NCI-H146 treated with DMSO at 0.1 percent for 48 hours (cell line): ENCODE measurements at regions not wholly inside any gene's neighbourhood (a gene's known extent, or its start where the extent isn't known, plus 50 kb on each side); places are given as distances from the start of the nearest gene placed in this dataset.
"Not testable (repeated sequence)": the region's sequence is repeated elsewhere in the genome, so short reads cannot be mapped to it uniquely, and the experiment has no call there.

ENCODE experiments used
- DNase-seq: peaks from one replicate; lab custom pipeline; 2025; ENCODE audit not compliant: unreplicated experiment; lab: John Stamatoyannopoulos, UW

GRCh38 chr2:21331625-21332370 is 208.0 kb downstream of the TDRD15 start:
- DNase-seq: no peak

- no peak for DNase-seq
Observed at GRCh38 chr2:21332993-21333625, 209.3 kb downstream of the TDRD15 start.

DNA sequence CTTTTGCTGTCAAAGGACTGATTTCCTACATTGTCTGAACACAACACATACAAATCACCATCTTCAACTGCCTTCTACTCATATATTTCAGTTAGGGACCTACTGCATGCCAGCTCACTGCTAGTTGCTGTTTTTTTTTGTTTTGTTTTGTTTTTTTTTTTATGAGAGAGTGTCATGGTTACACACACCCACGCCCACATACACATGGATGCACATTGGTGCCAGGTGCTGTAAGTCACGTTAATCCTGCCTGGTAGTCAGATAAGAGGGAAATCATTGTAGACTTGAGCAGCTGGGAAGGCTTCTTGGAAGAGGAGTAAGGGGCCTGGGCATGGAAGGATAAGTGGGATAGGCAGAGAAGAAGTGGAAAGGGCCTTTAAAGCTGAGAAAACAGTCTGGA is 209.9 kb downstream of the TDRD15 start:
- no peak for DNase-seq

DNA sequence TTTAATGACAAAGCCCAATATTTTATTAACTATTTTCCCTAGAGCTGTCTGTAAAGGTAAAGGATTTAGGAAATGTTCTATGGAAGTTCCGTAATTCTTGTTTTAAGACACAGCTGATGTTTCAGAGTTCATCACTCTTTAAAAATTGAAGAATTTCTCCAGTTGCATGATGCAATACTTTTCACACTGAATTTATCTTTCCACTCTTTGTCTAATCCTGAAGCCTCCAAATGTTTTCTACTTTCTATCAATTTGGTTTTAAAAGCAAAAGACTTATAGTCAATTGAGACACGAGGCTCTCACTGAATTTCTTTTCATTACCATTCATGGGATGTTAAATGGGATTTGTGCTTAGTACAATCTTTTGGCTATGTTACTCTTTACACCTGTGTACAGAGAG is 223.2 kb downstream of the TDRD15 start:
- DNase-seq: no peak

GRCh38 chr2:21353879-21354679 is 230.3 kb downstream of the TDRD15 start:
- no peak for DNase-seq

DNA sequence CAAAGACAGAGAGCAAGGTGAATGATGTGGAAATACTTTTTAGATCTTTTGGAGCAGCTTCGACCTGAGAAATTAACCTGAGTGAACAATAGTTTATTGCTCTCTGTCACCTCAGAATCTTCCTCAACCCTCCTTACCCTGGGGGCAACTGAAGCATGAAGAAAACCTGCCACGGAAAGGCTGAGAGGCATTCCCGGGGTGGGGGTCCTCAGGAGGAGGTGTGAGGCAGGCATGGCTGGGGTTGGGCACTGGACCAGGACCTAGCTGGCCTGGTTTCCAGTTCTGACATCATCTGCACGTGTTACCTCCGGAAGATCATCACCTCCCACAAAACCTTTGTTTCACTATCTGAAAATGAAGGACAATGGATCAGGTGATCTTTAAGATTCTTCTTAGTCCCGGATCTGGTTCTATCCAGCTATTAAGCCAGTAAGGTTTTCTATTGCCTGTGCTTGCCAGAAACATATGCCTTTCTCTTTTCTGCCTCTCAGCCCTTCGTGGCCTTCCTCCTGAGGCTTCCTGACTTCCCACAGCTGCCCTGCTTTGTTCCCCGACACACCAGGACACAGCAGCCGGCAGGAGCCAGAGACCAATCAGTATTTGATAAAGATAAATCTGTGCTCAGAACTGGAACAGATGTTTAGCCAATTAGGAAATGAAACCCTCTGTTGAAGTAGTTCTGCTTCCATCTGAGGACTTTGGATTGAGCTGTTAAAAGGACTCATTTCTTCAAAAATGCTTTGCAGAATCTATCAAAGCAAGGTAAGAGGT is 232.5 kb downstream of the TDRD15 start:
- no peak for DNase-seq

DNA sequence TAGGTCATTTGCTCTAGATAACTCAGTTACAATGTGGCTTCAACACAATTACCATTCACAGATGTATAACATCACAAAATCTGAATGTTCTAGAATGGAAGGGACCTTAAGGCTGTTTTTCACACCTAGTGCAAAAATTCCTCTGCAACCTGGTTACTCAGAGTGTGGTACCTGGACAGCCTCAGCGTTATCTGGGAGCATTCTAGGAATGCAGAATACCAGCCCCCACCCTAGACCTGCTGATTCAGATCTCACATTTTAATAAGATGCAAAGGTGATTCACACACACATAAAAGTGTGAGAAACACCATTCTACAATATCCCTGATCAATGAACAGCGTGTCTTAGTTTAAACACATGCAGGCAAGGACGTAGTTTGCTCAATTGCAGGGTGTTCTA is 233.1 kb downstream of the TDRD15 start:
- DNase-seq: no peak

DNA sequence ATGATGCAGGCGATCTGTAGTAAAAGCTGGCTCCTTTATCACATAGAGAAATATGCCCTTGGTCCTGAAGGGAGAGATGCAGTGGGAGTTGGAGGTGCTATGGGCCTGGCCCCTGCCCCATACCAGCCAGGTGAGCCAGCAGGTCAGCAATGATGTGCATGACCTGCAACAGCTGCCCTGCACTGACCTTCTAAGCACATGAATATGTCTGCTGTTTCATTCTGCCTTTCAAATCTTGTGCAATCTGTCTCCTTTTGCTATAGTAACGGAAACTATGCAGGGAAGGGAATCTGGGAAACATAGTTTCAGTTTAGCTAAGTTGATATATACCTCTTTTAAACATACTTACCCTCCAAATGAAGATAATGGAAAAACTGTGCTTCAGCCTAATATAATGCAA is 235.2 kb downstream of the TDRD15 start:
- DNase-seq: no peak

DNA sequence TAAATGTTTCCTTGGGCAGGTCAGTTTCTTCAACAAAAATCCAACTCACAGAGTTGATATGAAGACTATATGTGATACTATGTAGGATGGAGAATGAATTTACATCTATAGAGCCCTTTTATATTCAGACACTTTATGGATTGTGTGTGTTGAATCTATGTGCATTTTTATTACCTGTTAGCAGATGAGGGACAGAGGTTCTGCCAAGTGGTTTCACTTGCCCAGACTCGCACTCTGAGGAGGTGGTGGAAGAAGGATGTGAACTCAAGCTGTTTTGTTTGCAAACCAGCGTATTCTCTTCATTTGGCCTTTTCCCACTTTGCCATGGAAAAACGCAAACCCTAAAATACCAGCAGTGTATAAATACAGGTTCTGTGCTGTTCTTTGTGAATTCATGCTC is 237.6 kb downstream of the TDRD15 start:
- no peak for DNase-seq

- no peak for DNase-seq
Observed at GRCh38 chr2:21361957-21362486, 238.3 kb downstream of the TDRD15 start.

GRCh38 chr2:21363364-21363763 is 239.6 kb downstream of the TDRD15 start:
- DNase-seq: no peak

DNA sequence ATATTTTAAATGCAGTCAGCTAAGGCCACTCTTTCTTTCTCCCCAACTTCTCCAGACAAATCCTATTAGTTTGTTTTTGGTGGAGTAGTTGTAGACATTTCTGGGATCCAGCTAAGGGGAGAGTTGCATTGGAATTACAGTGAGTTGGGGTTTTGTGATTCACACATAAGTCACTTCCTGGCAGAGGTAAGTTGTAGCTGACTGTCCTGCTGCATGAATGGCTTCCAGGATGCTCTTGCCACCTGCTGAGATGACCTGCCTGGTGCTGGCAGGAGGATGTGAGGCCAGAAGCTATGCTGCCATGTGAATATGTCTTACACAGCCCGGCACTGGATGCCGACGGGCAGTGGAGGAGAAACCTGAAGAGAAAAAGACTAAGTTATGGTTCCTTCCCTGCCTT is 243.7 kb downstream of the TDRD15 start:
- DNase-seq: no peak

DNA sequence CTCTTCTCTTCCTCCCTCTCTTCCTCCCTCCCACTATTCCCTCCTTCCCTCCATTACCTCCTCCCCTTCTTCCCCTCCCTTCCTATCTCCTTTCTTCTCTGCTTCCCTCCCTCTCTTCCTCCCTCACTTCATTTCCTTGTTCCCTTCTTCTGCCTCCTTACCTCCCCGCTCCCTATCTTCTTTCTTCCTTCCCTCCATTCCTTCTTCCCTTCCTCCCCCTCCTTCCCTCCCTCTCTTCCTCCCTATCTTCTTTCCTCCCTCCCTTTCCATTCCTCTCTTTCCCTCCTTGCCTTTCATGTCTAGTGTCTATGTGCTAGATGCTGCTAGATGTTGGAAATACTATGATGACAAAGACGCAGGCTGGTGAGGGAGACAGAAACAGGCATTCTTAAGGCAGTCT is 246.0 kb downstream of the TDRD15 start:
- no peak for DNase-seq

DNA sequence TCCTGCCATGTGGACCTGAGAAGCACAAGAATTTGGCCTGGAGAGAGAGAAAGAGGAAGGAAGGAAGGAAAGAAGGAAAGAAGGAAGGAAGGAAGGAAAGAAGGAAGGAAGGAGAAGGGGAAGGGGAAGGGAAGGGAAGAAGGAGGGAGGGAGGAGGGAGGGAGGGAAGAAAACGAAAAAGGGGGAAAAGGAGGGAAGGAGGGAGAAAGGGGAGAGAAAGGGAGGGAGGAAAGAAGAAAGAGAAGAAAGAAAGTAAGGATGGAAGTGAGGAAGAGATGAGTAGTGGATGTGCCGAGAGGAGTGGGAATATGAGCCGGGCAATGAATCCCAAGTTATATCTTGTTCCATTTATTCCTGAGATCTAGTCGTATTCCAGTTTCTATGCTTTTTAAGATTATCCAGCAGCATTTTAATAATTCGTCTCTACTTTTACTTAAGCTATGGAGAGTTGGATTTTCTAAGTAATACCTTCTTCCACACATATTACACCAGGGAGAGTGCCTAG is 247.8 kb downstream of the TDRD15 start:
- DNase-seq: no peak

GRCh38 chr2:21372654-21373053 is 248.9 kb downstream of the TDRD15 start:
- DNase-seq: no peak

GRCh38 chr2:21376864-21377263 is 253.1 kb downstream of the TDRD15 start:
- DNase-seq: no peak

DNA sequence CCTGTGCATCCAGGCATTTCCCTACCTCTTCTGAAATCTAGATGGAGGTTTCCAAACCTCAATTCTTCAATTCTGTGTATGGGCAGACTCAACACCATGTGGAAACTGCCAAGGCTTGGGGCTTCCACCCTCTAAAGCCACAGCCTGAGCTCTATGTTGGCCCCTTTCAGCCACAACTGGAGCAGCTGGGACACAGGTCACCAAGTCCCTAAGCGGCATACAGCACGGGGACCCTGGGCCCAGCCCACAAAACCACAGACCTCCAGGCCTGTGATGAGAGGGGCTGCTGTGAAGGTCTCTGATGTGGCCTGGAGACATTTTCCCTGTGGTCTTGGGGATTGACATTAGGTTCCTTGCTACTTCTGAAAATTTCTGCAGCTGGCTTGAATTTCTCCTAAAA is 255.4 kb downstream of the TDRD15 start:
- DNase-seq: no peak

DNA sequence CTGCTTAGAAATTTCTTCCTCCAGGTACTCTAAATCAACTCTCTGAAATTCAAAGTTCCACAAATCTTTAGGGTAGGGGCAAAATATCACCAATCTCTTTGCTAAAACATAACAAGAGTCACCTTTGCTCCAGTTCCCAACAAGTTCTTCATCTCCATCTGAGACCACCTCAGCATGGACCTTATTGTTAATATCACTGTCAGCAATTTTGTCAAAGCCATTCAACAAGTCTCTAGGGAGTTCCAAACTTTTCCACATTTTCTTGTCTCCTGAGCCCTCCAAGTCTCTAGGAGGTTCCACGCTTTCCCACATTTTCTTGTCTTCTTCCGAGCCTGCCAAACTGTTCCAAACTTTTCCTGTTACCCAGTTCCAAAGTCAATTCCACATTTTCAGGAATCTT is 255.9 kb downstream of the TDRD15 start:
- DNase-seq: not testable (repeated sequence)

DNA sequence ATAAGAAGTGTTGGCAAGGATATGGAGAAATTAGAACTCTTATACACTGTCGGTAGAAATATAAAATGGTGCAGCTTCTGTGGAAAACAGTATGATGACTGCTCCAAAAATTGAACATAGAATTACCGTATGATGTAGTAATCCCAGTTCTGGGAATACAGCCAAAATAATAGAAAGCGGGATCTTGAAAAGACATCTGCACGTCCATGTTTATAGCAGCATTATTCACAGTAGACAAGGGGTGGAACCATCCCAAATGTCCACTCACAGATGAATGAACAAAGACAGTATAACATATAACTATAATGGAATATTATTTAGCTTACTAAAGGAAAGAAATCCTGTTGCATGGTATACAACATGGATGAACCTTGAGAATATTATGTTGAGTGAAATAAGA is 257.7 kb downstream of the TDRD15 start:
- DNase-seq: no peak

GRCh38 chr2:21382701-21383520 is 259.1 kb downstream of the TDRD15 start:
- no peak for DNase-seq
